ENCODE measurements at regions not wholly inside any gene's neighbourhood (a gene's known extent, or its start where the extent isn't known, plus 50 kb on each side); places are given as distances from the start of the nearest gene placed in this dataset.
A peak's percentile ranks its signal among the peaks of the same experiment; 100 is the strongest.

DNA sequence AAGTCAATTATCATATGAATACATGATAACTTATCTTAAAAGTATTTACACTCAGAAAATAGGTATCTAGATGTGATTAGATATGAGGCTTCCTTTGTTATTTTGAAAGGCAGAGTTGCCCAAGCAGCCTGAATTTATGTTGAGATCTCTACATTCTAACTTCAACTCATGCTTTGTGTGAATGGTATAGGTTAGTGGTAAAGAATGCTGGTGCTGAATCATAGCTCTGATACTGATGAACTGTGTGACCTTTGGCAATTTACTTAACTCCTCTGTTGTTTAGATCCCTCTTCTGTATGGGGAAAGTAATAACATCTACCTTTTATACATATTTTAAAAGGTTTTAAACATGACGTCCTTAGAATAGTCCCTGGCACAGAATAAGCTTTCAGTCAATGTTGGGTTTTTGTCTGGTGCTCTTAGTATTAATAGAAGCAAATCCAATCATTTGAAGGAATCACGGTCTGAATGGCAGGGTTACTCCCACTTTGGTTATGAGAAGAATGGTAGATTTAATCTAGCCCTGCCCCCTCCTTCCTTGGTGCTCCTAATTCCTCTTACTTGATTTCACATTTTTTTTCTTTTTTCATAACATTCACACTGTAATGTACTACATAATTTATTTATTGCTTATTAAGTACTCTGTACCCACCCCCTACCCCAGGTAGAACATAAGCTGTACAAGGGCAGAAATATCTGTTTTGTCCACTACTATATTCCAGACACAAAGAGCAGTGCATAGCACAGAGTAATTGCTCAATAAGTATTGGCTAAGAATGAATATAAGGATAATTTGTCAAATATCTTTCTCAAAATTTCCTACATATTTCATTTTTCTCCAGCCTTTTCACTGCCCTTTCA is 203.3 kb upstream of the KRR1 start:
- intact Hi-C loops (cut with DNase I) = no loop called here
- Histone ChIP-seq H3K9me3 (no peaks in the 10 kb centered on the region), H3K4me1 (peaks cover 18 to 45% of the 10 kb centered on the region in 2 donors), H3K27me3 (no peaks in the 10 kb centered on the region), H3K4me3 (replicated peaks in 1 of 3) (no peak overlapping the region), H3K36me3 (no peaks in the 10 kb centered on the region), H3K27ac (peak overlapping the region in 1 of 3 donors; percentile 39)
- TF ChIP-seq, protein P1, sequence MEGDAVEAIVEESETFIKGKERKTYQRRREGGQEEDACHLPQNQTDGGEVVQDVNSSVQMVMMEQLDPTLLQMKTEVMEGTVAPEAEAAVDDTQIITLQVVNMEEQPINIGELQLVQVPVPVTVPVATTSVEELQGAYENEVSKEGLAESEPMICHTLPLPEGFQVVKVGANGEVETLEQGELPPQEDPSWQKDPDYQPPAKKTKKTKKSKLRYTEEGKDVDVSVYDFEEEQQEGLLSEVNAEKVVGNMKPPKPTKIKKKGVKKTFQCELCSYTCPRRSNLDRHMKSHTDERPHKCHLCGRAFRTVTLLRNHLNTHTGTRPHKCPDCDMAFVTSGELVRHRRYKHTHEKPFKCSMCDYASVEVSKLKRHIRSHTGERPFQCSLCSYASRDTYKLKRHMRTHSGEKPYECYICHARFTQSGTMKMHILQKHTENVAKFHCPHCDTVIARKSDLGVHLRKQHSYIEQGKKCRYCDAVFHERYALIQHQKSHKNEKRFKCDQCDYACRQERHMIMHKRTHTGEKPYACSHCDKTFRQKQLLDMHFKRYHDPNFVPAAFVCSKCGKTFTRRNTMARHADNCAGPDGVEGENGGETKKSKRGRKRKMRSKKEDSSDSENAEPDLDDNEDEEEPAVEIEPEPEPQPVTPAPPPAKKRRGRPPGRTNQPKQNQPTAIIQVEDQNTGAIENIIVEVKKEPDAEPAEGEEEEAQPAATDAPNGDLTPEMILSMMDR (IDR thresholded peaks at IDR 0.05) = no peak
- TF ChIP-seq POLR2A (IDR thresholded peaks at IDR 0.05) = no peak
- WGBS, 2 donors = 91 to 97% methylated on average over 2 of the region's 2 CpGs
- no peak for DNase-seq

DNA sequence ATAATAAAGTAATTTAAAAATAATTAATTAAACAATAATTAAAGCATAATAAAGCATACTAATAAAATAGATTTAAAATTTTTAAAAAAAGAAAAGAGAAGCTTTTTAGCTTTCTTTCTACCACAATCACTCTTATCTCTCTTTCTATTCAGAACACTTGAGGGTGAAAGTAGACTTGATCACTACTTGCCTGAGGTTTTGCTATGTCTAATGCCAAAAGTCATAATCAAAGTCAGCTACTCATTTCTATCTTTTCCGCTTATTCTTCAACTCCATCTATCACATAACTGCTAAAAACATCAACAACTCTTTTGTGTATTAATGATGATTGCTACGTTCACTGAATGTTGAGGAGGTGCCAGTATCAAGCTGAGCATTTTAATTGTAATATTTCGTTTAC is 202.0 kb upstream of the KRR1 start:
- peaks cover 26 to 44% of the 10 kb centered on the region in 2 donors for H3K4me1 ChIP-seq
- no peak overlapping the region for H3K4me3 ChIP-seq (replicated peaks in 1 of 3)
- no peaks in the 10 kb centered on the region for H3K36me3 ChIP-seq
- TF ChIP-seq, protein P1 (IDR thresholded peaks at IDR 0.05) = no peak
- TF ChIP-seq POLR2A (IDR thresholded peaks at IDR 0.05) = no peak
- H3K27ac ChIP-seq = peak overlapping the region in 2 of 3 donors; percentile 70 to 74
- intact Hi-C loops (cut with DNase I) = no loop called here
- WGBS, 2 donors = 94 to 95% methylated on average over 3 of the region's 3 CpGs
- H3K27me3 ChIP-seq = no peaks in the 10 kb centered on the region
- DNase-seq = no peak
- H3K9me3 ChIP-seq = no peaks in the 10 kb centered on the region

DNA sequence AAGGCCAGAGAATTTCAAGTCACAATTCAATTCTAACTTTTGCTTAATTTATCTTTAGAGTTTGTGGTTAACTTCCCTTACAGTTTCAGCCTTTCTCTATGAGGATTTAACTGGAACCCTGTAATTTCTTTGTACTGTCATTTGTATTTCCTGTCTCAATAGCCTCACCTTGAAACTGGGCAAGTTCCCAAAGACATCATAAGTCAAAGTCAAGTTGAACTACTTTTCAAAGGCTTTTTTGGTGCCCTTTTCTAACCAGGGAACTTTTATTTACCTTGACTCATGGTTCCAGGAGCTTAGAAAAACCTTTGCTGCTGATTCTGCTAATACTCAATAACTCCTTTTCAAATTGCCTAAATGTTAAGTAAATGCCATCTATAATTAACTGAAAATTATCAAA is 200.8 kb upstream of the KRR1 start:
- Histone ChIP-seq H3K27ac (peak overlapping the region; percentile 66 to 74 (median 70)), H3K36me3 (no peaks in the 10 kb centered on the region), H3K4me1 (peaks cover 26 to 38% of the 10 kb centered on the region in 2 donors), H3K9me3 (no peaks in the 10 kb centered on the region), H3K4me3 (replicated peaks in 1 of 3) (no peak overlapping the region), H3K27me3 (no peaks in the 10 kb centered on the region)
- TF ChIP-seq, protein P1 (IDR thresholded peaks at IDR 0.05) = no peak
- TF ChIP-seq POLR2A (IDR thresholded peaks at IDR 0.05) = no peak
- intact Hi-C loops (cut with DNase I) = no loop called here
- no peak for DNase-seq

DNA sequence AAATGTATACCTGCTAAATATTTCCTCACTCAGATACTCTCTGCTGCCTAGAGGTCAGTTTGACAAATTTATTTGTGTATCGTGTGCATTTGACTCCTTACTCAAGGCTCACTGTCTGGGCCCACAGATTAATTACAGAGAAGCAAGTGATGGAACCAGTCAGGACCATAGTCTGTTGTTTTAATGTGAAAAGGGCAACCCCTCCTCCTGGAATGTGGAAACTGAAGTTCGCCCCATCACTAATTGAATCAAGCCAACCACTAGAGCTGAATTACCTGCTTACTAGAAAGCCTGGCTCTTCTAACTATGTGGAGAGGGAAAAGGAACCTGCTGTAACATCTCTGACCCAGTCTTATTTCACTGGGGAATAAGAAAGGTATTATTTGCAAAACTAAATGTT is 199.9 kb upstream of the KRR1 start:
- H3K36me3 ChIP-seq = no peaks in the 10 kb centered on the region
- intact Hi-C loops (cut with DNase I) = no loop called here
- no peaks in the 10 kb centered on the region for H3K27me3 ChIP-seq
- WGBS, 2 donors = 81 to 85% methylated on average over 2 of the region's 2 CpGs
- H3K9me3 ChIP-seq = no peaks in the 10 kb centered on the region
- no peak overlapping the region for H3K4me3 ChIP-seq (replicated peaks in 1 of 3)
- peak overlapping the region; percentile 33 to 70 (median 66) for H3K27ac ChIP-seq
- no peak for DNase-seq
- peaks cover 31 to 46% of the 10 kb centered on the region in 2 donors for H3K4me1 ChIP-seq
- TF ChIP-seq, protein P1 (IDR thresholded peaks at IDR 0.05) = no peak
- TF ChIP-seq POLR2A (IDR thresholded peaks at IDR 0.05) = no peak

DNA sequence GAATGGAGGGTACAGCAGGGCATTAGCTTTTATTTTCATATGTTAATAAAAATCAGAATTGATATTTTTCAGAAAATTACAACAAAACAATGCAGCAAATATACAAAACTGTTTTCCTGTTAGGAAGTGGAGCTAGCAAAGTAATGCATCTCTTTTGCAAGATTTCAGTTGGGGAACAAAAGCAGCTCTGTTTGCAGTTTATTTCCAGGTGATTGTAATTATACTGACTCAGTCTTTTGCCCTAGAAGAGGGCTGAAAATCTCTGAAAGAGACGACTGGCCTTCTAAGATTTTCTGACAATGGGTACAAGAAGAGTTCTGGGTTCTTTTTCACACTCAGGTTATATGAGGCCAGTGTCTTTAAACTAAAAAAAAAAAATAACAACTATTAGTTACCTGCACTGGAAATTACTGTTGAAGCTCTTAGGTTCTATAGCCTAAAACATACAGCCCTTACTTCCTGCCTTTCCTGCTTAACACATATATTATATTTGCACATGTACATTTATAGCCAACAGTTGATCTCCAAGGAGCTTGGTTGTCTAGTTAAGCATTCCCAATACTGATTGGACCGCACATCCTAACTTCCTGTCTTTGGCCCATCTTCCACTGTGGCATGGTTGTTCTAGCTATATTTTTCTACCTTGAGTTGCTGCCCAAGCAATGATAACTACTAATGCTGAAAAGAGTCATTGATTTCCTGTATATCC is 199.1 kb upstream of the KRR1 start:
- TF ChIP-seq POLR2A (IDR thresholded peaks at IDR 0.05) = no peak
- TF ChIP-seq, protein P1 (IDR thresholded peaks at IDR 0.05) = no peak
- peak overlapping the region in 1 of 3 donors; percentile 66 for H3K27ac ChIP-seq
- DNase-seq = no peak
- H3K4me1 ChIP-seq = peaks cover 34 to 51% of the 10 kb centered on the region in 2 donors
- H3K27me3 ChIP-seq = no peaks in the 10 kb centered on the region
- H3K36me3 ChIP-seq = no peaks in the 10 kb centered on the region
- 58 to 71% methylated on average over 2 of the region's 2 CpGs for WGBS, 2 donors
- no peaks in the 10 kb centered on the region for H3K9me3 ChIP-seq
- H3K4me3 ChIP-seq (replicated peaks in 1 of 3) = no peak overlapping the region
- intact Hi-C loops (cut with DNase I) = no loop called here

All from thyroid gland (tissue), 4 donors.